ENCODE measurements at regions not wholly inside any gene's neighbourhood (a gene's known extent, or its start where the extent isn't known, plus 50 kb on each side); places are given as distances from the start of the nearest gene placed in this dataset.

GRCh38 chr14:51368721-51369163 lies 128.7 kb downstream of the TMX1 start:
- DNase-seq (ENCODE audit: low spot score): peak; percentile 19
- Histone ChIP-seq H2AFZ (no peak overlapping the region), H3K36me3 (ENCODE audit: insufficient read depth) (no peaks in the 10 kb centered on the region), H3F3A (replicated peaks; ENCODE audit: low read depth) (no peaks in the 10 kb centered on the region), H3K4me2 (no peak overlapping the region), H3K4me1 (ENCODE audit: insufficient read depth) (peaks cover 13% of the 10 kb centered on the region), H3K79me2 (replicated peaks; ENCODE audit: insufficient read depth) (no peaks in the 10 kb centered on the region), H3K9me2 (ENCODE audit: insufficient read depth) (no peaks in the 10 kb centered on the region), H3K27me3 (ENCODE audit: insufficient read depth) (no peaks in the 10 kb centered on the region), H3K27ac (ENCODE audit: low read depth) (no peak overlapping the region), H4K20me1 (replicated peaks; ENCODE audit: insufficient read depth) (no peaks in the 10 kb centered on the region), H3K4me3 (no peak overlapping the region)
- H3K4me1 Mint-ChIP-seq: no peaks in the 10 kb centered on the region
- TF ChIP-seq JUNB (IDR thresholded peaks at IDR 0.05; ENCODE audit: unreplicated experiment): no peak
- no peak for TF ChIP-seq ZNF331 (CRISPR knock-in tag; IDR thresholded peaks at IDR 0.05; ENCODE audit: low read depth)
- TF ChIP-seq EZH2phosphoT487 (IDR thresholded peaks at IDR 0.05; ENCODE audit: unreplicated experiment): no peak
- H3K27ac Mint-ChIP-seq: no peak overlapping the region
- no peak overlapping the region for H3K4me3 Mint-ChIP-seq
- no peaks in the 10 kb centered on the region for H3K36me3 Mint-ChIP-seq (ENCODE audit: low read depth)
- H3K9me3 Mint-ChIP-seq: no peaks in the 10 kb centered on the region
- H3K27me3 Mint-ChIP-seq (ENCODE audit: insufficient read depth, low read depth, poor library complexity): no peaks in the 10 kb centered on the region
- ATAC-seq: no peak

- Histone ChIP-seq H3K4me2 (no peak overlapping the region), H3K4me3 (no peak overlapping the region), H3K27ac (ENCODE audit: low read depth) (no peak overlapping the region), H3K36me3 (ENCODE audit: insufficient read depth) (no peaks in the 10 kb centered on the region), H3K4me1 (ENCODE audit: insufficient read depth) (peaks cover 13% of the 10 kb centered on the region), H3K27me3 (ENCODE audit: insufficient read depth) (no peaks in the 10 kb centered on the region), H3F3A (replicated peaks; ENCODE audit: low read depth) (no peaks in the 10 kb centered on the region), H3K79me2 (replicated peaks; ENCODE audit: insufficient read depth) (no peaks in the 10 kb centered on the region), H2AFZ (no peak overlapping the region), H4K20me1 (replicated peaks; ENCODE audit: insufficient read depth) (no peaks in the 10 kb centered on the region), H3K9me2 (ENCODE audit: insufficient read depth) (no peaks in the 10 kb centered on the region)
- Mint-ChIP-seq H3K4me1 (no peaks in the 10 kb centered on the region), H3K27ac (no peak overlapping the region), H3K9me3 (no peaks in the 10 kb centered on the region), H3K36me3 (ENCODE audit: low read depth) (no peaks in the 10 kb centered on the region), H3K27me3 (ENCODE audit: insufficient read depth, low read depth, poor library complexity) (no peaks in the 10 kb centered on the region), H3K4me3 (no peak overlapping the region)
- peak; percentile 41 for DNase-seq (ENCODE audit: low spot score)
- TF ChIP-seq CREB1 (CRISPR knock-in tag; IDR thresholded peaks at IDR 0.05; ENCODE audit: low read depth) (no peak), CTCF (conservative IDR thresholded peaks at IDR 0.05; ENCODE audit: low read depth in 2 of 2) (peak; percentile 73 to 79)
- peak; percentile 65; the same call in 2 of the 3 replicates for ATAC-seq
These were observed 129.8 kb downstream of the TMX1 start for GRCh38 chr14:51369814-51370213.

- ATAC-seq (no peak), DNase-seq (ENCODE audit: low spot score) (no peak)
- Histone ChIP-seq H3K4me2 (no peak overlapping the region), H3K36me3 (ENCODE audit: insufficient read depth) (no peaks in the 10 kb centered on the region), H3F3A (replicated peaks; ENCODE audit: low read depth) (no peaks in the 10 kb centered on the region), H4K20me1 (replicated peaks; ENCODE audit: insufficient read depth) (no peaks in the 10 kb centered on the region), H3K79me2 (replicated peaks; ENCODE audit: insufficient read depth) (no peaks in the 10 kb centered on the region), H3K27ac (ENCODE audit: low read depth) (no peak overlapping the region), H3K9me2 (ENCODE audit: insufficient read depth) (no peaks in the 10 kb centered on the region), H3K27me3 (ENCODE audit: insufficient read depth) (no peaks in the 10 kb centered on the region), H3K4me3 (no peak overlapping the region), H3K4me1 (ENCODE audit: insufficient read depth) (peaks cover 13% of the 10 kb centered on the region), H2AFZ (0 out of 2 replicates have a peak overlapping the region, but pooled peaks have one; percentile 25)
- H3K27me3 Mint-ChIP-seq (ENCODE audit: insufficient read depth, low read depth, poor library complexity): no peaks in the 10 kb centered on the region
- no peak overlapping the region for H3K4me3 Mint-ChIP-seq
- no peak overlapping the region for H3K27ac Mint-ChIP-seq
- H3K36me3 Mint-ChIP-seq (ENCODE audit: low read depth): no peaks in the 10 kb centered on the region
- no peaks in the 10 kb centered on the region for H3K9me3 Mint-ChIP-seq
- no peaks in the 10 kb centered on the region for H3K4me1 Mint-ChIP-seq
- TF ChIP-seq STAT1 (IDR thresholded peaks at IDR 0.05; ENCODE audit: unreplicated experiment): no peak
- no peak for TF ChIP-seq ZNF114 (CRISPR knock-in tag; IDR thresholded peaks at IDR 0.05)
- no peak for TF ChIP-seq ETS1 (IDR thresholded peaks at IDR 0.05)
- no peak for TF ChIP-seq ZNF331 (CRISPR knock-in tag; IDR thresholded peaks at IDR 0.05; ENCODE audit: low read depth)
- no peak for TF ChIP-seq CTCF (conservative IDR thresholded peaks at IDR 0.05; ENCODE audit: low read depth in 2 of 2)
- TF ChIP-seq NANOG (IDR thresholded peaks at IDR 0.05; ENCODE audit: borderline replicate concordance): no peak
- TF ChIP-seq POLR2AphosphoS5 (IDR thresholded peaks at IDR 0.05; ENCODE audit: low read depth): no peak
- TF ChIP-seq JUNB (IDR thresholded peaks at IDR 0.05; ENCODE audit: unreplicated experiment): no peak
- no peak for TF ChIP-seq REST (IDR thresholded peaks at IDR 0.05; ENCODE audit: unreplicated experiment)
These were observed 130.8 kb downstream of the TMX1 start for GRCh38 chr14:51370758-51371386.
